GM18502 (cell line): ENCODE measurements at regions not wholly inside any gene's neighbourhood (a gene's known extent, or its start where the extent isn't known, plus 50 kb on each side); places are given as distances from the start of the nearest gene placed in this dataset.

Source experiments
- ATAC-seq: cut with Tn5 transposase; IDR thresholded peaks from one replicate; pipeline ENCODE4 v1.9.1; 2021; ENCODE audit warnings: mild to moderate bottlenecking; ENCODE audit not compliant: unreplicated experiment, poor library complexity

DNA sequence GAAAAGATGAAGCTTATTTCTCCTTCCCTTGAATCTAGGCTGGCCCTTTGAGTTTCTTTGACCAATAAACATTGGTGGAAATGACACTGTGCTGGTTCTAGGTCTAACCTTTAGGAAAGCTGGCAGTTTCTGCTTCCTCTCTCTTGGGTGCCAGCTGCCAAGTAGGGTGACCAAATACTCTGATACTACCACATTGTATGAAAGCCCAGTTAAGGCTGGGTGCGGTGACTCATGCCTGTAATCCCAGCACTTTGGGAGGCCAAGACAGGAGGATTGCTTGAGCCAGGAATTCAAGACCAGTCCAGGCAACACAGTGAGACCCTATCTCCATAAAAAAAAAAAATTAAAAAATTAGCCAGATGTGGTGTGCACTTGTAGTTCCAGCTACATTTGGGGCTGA is 320.7 kb downstream of the ZNF621 start:
- ATAC-seq = no peak

DNA sequence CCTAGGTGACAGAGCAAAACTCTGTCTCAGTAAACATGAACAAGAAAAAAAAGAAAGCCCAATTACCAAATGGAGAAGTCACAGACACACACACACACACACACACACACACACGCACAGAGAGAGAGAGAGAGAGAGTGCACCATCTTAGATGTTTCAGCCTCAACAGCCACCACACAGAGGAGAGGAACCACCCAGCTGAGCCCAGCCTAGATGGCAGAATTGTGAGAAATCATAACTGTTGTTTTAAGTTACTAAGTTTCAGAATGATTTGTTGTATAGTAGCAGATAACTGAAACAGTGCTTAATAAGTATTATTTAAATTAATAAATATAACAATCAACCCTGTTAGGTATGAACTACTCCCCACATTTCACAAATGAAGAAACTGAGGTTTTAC is 321.2 kb downstream of the ZNF621 start:
- ATAC-seq = no peak

DNA sequence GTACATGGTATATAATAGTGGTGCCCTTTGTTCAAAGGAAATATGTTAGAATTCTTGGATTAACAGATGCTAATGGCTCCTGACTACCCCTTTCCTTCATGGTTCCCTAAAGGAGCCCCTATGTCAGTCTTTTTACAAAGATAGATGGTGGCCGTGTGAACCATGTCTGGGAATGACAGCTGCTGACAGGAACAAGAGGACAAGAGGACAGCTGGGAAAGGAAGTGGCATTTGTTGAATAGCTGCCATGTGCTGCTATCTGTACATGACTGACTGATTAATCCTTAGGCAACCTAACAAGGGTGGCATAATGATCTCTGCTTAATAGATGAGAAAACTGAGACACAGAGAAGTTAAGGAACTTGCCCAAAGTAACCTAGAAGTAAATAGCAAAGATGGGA is 321.7 kb downstream of the ZNF621 start:
- ATAC-seq = no peak

DNA sequence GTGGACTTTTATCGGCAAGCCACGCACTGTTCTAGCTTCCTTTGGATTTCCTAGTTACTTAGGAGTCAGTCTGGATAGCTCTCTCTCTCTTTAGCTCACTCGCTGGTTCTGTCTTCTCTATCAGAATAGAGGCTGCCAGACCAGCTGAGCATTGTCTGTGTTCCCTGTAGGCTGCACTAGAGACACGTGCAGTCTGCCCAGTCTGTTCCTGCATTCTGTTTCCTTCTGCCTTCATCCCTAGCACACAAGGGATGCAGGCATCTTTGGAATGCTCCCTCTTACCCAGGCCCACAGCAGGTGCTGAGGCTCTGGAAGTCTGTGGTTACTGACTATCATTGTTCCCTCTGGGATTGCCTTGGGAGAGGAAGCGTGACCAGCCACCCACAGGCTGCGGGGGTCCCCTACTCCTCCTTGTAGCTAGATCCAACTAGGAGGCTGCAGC is 322.8 kb downstream of the ZNF621 start:
- no peak for ATAC-seq

DNA sequence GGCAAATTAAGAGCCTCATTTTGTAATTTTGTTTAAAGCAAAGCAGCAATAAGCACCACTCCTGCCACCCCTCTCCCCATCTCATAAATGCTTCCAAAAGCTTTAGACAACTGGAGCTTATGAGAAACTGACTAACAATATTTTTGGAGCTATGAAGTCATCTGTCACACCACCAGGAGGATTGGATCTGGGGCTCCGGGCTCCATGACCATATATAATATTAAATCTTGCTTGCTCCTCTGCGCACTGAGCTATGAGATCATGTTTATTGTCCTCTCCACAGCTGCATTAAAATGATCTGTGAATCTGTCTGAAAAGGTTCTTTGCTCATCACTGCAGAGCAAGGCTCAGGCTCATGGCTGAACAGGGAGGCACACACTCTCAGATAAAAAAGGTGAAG is 323.7 kb downstream of the ZNF621 start:
- ATAC-seq = no peak

DNA sequence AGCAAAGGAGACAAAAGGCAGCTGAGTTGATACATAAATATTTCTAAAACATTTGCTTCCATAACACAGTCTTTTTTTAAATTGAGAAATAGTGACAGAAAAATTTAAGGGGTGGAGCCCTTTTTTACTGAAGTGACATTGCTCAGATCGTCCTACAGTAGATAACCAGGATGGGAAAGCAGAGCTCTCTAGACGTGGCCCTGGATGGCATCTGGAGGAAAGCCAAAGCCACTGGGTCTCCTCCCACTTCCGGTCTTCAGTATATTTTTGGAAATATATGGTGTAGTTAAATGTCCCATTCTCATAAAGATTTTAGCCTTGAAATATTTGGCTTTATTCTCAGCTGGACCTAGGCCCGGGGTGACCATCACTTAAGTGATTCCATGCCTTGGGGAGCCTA is 326.1 kb downstream of the ZNF621 start:
- no peak for ATAC-seq

DNA sequence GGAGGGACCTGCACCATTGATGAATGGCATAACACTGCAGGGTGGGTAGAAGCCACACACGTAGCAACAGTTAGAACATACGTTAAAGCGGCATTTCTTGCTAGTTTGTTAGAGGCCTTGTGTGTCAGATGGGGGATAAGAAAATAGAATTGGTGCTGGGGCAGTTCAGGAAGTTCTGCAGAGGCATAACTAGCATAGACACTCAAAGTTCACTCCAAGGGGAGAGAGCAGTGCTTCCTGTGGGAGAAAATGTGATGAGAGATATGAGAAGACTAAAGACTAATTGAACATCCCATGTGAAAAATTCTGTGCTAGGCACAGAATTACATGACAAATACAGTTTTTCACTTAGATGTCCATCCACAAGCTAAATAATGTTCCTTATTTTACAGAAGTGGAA is 327.1 kb downstream of the ZNF621 start:
- no peak for ATAC-seq

DNA sequence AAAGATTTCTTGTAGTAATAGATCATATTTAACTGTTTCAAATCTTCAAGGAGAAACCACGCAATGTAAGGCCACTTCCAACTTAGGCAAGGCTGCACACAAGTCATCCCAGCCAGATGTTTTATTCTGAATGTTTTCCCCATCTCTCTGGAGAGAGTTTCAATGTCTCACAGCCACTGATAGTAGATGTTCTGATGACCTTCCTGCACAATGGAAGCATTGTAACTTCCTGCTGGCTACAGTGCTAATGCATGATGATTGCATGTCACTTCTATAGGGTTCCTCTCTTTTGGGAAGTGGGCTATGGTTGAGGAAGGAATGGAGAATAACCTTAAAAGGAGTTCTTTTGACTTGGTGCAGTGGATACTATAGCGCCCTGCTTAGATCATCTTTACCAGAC is 328.0 kb downstream of the ZNF621 start:
- no peak for ATAC-seq

DNA sequence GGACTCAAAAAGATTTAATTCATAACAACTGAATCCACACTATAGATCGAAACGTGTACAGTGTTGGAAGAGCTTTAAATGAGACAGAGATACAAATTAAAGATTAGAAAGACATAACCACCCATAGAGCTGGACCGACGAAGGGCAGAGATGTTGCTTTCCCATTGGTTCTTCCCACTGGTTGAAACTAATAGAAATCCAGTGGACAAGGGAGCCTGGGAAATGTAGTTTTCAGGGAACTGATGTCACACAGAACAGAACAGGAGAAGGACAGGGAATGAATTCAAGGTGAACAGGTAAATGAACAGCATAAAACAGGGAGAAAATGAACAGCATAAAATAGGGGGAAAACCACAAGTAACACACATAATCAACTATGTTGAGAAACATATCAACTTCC is 328.7 kb downstream of the ZNF621 start:
- ATAC-seq = no peak

DNA sequence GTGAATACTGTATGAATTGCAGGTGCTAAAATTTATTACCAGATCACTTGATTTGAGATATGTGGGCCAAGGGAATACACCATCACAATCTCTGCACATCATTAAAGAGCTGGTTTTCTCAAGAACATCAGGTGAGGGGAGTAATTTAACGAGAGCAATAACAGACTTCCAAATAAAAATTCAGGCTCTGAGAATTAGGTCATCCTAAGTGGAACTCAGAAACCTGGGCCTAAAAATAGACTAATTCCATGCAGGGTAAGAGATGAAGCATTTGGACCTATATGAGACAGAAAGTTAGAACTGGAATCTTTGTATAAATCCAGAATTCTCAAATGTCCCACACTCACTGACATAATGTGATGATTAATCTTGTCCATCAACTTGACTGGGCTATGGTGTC is 331.1 kb downstream of the ZNF621 start:
- no peak for ATAC-seq

DNA sequence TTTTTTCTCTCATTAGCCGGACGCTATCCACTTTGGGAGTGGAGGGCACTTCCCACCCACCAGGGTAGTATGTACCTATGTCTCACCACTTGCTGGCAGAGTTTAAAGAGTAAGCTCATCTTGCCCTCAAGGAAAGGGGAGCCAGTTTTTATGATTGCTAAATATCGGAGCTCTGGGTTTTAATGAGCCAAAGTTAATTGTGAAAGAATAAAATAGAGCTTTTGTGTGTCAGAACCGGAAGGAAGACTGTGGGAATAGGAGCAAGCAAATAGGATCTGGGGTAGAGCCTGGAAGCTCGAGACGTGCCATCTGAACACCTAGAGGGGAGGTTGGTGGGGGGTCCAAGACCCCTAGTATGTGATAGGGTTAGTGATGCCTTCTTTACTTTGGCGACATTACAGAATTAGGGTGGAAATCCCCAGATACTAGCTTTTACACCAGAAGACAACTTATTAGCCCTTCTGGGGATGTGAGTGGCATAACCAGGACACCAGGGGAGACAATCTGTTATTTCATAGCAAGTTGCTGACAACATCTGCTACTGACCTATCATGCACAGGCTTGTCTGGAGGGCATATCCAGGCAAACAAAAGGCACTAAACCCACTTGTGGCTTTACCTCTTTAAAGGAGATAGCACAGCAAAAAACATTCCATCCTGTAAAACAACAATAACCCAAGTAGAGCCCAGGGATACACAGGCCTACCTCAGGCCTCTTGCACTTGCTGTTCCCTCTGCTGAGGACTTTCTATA is 333.8 kb downstream of the ZNF621 start:
- no peak for ATAC-seq

DNA sequence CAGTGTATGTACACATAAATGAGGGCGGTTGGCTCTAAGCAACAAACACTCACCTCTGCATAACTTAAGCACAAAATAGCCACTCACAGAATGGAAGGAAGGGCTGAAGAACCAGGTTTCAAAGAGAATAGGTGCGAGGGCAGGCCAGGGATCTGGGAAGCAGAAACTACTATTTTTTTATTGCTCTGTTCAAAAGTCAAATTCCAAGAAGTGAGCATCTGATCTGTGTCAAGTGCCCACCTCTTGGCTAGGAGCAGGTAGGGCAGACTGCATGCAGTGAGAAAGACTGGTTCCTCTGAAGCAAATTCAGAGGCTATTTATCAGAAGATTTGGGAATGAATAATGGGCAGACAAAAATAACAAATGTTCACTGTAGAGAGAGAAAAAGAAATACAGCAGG is 336.4 kb upstream of the CTNNB1 start:
- ATAC-seq = no peak

DNA sequence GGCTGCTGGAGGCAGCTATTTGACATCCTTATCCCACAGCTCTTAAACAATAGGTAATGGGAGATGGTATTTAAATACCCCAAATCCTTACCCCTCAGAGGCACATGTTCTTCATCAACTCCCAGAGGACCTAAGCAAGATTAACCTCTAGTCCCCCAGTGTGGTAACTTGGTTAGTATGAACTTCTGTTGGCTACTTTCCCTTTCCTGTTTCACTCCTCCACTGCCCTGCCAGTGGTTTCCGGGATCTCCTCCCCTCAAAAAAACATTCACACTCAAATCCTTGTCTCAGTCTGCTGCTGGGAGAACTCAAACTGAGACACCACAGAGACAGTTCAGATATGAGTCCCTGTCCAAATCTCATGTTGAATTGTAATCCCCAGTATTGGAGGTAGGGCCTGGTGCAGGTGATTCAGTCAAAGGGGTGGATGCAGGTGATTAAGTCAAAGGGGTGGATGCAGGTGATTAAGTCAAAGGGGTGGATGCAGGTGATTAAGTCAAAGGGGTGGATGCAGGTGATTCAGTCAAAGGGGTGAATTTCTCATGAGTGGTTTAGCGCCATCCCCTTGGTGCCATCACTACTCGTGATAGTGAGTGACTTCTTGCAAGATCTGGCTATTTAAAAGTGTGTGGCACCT is 335.0 kb upstream of the CTNNB1 start:
- ATAC-seq = no peak

DNA sequence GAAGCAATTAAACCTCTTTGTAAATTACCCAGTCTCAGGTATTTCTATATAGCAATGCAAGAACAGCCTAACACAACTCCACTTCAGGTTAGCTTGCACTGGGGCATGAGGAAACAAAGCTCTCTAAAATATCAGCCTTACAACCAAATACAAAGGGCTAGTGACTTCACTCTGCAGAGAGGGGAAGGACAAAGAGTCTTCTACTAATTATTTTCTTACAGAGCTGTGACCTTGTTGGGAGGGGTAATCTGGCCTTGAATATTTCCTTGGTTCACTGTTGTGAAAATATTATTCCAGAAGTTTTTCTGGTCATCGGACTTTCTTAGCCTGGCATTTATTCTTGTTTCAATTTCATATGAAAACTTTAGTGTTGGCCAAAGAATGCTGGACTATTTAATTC is 334.4 kb upstream of the CTNNB1 start:
- no peak for ATAC-seq

DNA sequence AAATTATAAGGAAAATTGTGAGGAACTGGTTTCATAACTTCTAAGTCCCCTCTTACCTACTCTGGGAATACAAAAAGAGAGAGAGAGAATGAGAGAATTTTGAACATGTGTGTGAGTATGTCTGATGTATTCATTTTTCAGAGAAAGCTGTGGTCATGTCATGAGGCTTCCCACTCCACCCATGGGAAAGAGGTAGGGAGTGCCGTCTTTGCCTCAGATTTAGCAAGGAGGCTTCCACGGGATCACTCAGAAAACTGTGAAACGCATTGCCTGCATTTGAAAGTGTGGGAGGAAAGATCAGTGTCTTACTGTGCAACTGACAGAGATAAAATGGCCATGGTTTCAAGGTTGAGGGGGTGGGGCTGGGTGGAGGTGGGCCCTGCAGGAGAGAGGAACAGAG is 331.5 kb upstream of the CTNNB1 start:
- ATAC-seq = no peak

DNA sequence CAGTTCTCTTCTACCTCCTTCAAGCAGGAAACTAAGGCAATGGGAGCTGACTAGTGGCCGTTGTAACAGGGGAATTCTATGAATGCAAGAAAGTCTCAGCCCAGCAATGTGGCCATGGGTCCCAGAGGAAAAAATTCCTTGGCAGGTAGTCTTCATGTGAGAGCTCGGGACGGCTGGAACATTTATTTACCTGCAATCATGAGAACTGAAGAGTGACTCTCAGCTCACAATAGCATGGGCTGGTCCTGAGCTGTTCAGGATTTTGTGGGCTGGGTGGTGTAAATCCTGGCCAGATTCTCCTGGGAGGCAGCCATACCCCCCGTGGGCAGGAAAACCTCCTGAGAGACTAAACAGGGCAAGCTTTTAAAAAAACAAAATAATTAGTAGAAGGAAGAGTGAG is 330.3 kb upstream of the CTNNB1 start:
- no peak for ATAC-seq

DNA sequence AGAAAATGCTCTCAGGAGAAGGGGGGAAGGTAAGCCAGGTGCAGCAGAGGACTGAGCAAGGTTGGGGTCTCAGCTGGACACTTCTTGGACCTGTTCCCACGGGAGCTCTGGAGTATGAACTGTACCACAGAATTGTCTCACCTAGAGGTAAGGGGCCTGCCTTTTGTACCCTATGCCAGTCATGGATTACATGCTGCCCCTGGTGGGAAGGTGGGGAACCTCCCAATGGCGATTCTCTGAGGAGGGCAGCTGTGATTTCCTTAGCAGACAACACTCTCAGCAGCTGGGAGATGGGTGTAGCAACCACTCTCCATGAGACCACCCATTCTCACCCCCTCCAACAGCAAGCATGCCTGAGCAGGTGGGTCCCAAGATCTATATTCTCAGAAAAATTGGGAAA is 329.4 kb upstream of the CTNNB1 start:
- no peak for ATAC-seq

DNA sequence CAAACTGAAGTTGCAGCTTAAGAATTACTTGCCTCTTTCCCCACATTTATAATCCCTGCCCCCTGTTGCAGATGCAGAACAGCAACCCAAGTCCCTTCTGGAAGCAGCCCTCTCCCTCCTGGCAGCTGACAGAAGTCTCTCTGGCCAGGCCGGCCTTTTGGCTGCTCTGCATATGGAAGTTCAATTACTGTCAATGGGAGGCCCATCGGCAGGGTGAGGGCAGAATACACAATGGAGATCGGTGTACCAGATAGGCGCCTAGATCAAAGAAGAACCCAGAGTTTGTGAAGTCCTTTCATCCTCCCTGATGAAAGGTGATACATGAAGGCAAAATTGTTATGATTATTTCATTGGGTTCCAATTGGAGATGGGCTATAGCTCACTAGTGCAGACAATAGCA is 327.9 kb upstream of the CTNNB1 start:
- no peak for ATAC-seq

DNA sequence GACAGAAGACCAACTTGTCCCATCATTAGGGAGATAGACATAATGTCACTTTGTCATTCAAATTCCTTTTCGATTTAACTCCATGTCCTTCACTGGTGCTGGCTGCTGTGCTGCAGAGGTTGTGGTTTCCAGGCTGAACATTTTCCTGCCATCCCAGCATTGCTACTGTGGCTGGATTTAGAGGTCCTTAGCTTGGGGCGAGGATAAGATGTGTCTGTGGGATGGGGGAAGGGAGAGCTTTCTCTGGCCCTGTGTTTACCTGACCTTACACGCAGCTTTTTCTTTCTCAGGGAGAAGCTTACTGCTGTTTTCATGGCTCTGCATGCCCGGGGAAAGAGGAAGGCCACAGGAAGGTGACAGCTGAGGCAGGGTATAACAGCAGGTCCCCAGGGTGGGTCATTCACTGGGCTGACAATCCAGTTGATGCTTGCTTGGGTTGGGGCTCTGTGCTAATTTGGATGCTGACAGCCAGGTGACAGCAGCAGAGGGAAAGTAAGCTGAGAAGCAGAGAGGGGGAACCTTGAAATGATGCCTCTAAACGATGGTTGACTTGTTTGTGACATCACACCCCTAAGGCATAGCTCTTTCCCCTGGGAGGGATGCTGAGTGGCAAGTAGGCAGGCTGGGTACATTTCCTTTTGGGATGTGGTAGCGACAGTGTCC is 326.9 kb upstream of the CTNNB1 start:
- ATAC-seq = no peak

DNA sequence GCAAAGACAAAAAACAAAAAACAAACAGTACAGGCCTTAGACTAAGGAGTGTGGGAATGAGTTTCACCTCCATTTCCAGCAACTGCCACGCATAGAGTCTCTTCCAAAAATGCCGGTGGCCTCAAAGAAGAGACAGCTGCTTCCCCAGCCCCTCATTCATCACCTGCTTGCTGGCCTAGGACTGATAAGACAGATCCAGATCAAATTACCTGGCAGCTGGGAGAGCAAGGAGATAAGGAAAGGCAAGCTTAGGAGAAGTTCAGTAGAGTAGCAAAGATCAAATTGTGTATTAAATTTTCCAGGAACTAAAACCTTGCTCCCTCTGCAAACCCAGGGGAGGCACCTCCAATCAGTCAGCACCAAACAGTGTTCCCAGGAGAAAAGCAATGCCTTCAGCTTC is 325.8 kb upstream of the CTNNB1 start:
- ATAC-seq = no peak

DNA sequence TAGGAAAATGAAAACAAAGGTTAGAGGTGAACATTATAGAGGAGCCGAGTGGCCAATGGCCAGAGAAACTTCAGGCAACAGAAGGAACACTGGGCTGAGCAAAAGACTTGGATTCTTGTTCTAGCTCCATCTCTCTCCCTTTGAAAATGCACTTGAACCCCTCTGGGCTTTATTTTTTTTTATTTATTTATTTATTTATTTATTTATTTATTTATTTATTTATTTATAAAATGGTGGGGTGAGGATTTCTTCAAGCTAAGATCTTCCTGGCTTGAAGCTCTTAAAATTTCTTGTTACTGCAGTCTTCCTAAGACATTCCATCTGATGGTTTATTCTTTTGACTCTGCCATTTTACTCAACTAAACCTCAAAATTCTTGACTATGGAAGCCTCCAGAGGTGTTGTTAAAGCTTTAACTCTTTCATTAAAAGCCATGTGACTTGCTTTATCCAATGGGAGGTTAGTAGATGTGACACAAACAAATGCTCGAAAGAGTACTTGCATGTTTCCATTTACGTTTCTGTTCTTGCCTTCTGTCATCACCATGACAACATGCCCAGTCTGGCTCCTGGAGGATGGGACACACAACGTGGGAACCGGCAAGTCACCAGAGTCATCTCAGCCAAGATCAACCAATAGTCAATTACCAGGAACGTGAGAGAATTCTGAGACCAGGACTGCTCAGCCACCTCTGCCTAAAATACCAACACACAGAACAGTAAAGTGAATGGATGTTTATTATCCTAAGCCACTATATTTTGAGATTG is 325.2 kb upstream of the CTNNB1 start:
- ATAC-seq = no peak
